T-cell (primary cell): ENCODE measurements at regions not wholly inside any gene's neighbourhood (a gene's known extent, or its start where the extent isn't known, plus 50 kb on each side); places are given as distances from the start of the nearest gene placed in this dataset.
"Not testable (repeated sequence)": the region's sequence is repeated elsewhere in the genome, so short reads cannot be mapped to it uniquely, and the experiment has no call there.

ENCODE experiments used
- ATAC-seq, 4 experiments: fragments of 200-7000 bp in 3 of 4; fragments of 150-1000 bp in 1 of 4; cut with Tn5 transposase; replicated peaks in 1 of 4; 1 replicate in 3 of 4; 2 replicates in 1 of 4; pipeline ENCODE4 v1.10.0; 2021; ENCODE audit warnings: moderate library complexity in 3 of 4, mild to moderate bottlenecking in 2 of 4, moderate number of reproducible peaks in 1 of 4
- CTCF ChIA-PET, 2 donors: fragments of 300-600 bp; sonication (Branson Sonifier 250); formaldehyde crosslinking; loops; one replicate each; lab custom pipeline; 2022; ENCODE audit warnings: antibody characterized with exemption in 2 of 2; lab: Charles Lee
- POLR2A ChIA-PET, 2 donors: fragments of 300-600 bp; sonication (Branson Sonifier 250); formaldehyde crosslinking; loops; one replicate each; lab custom pipeline; 2022; ENCODE audit warnings: antibody characterized with exemption in 2 of 2; lab: Charles Lee
- DNase-seq, 35 experiments: peaks; one replicate each; pipeline versions ENCODE4 v3.0.0 to v3.0.0-alpha.2; 2013 to 2023
- H3K27ac ChIP-seq: one replicate; pipeline ENCODE4 v1.5.1; 2013; ENCODE audit warnings: low read length
- H3K27me3 ChIP-seq, 2 experiments: replicated peaks in 1 of 2; 1 replicate in 1 of 2; 2 replicates in 1 of 2; pipeline versions ENCODE4 v1.6.1 to v1.7.0; 2013; ENCODE audit warnings: low read length in 1 of 2, mixed read lengths in 1 of 2; ENCODE audit not compliant: control insufficient read depth in 2 of 2, insufficient read depth in 2 of 2; ENCODE audit errors: extremely low read depth in 1 of 2
- H3K36me3 ChIP-seq, 2 donors: 1 replicate in 1 of 2; 2 replicates in 1 of 2; pipeline versions ENCODE4 v1.6.1 to v1.7.0; 2013; ENCODE audit warnings: low read length in 1 of 2; ENCODE audit not compliant: control insufficient read depth in 2 of 2, insufficient read depth in 1 of 2; ENCODE audit errors: extremely low read depth in 1 of 2
- H3K4me1 ChIP-seq, 2 experiments: 1 replicate in 1 of 2; 2 replicates in 1 of 2; pipeline versions ENCODE4 v1.6.1 to v1.7.0; 2013; ENCODE audit warnings: low read length in 2 of 2, mixed read lengths in 1 of 2; ENCODE audit not compliant: insufficient read depth in 2 of 2, control insufficient read depth in 1 of 2; ENCODE audit errors: extremely low read depth in 1 of 2
- H3K4me3 ChIP-seq, 2 donors: 1 replicate in 1 of 2; 2 replicates in 1 of 2; pipeline versions ENCODE4 v1.5.1 to v1.7.0; 2013; ENCODE audit warnings: mild to moderate bottlenecking in 2 of 2, low read length in 1 of 2, moderate library complexity in 1 of 2; ENCODE audit not compliant: control insufficient read depth in 1 of 2; ENCODE audit errors: extremely low read depth in 1 of 2
- H3K9me3 ChIP-seq: 2 replicates; pipeline ENCODE4 v1.7.0; 2013
- H3K27ac Mint-ChIP-seq, 2 donors: one replicate each; pipeline ENCODE4 v1.8.0; 2020 to 2021; ENCODE audit warnings: mild to moderate bottlenecking in 2 of 2, mixed read lengths in 2 of 2
- H3K27me3 Mint-ChIP-seq, 2 donors: one replicate each; pipeline ENCODE4 v1.8.0; 2021 to 2022; ENCODE audit warnings: mixed read lengths in 2 of 2
- H3K36me3 Mint-ChIP-seq: one replicate; pipeline ENCODE4 v1.8.0; 2021; ENCODE audit warnings: mixed read lengths
- H3K4me1 Mint-ChIP-seq, 3 donors: one replicate each; pipeline ENCODE4 v1.8.0; 2020 to 2022; ENCODE audit warnings: mixed read lengths in 3 of 3, mild to moderate bottlenecking in 1 of 3
- H3K4me3 Mint-ChIP-seq, 3 donors: one replicate each; pipeline ENCODE4 v1.8.0; 2020 to 2022; ENCODE audit warnings: mild to moderate bottlenecking in 3 of 3, mixed read lengths in 3 of 3, moderate library complexity in 3 of 3
- H3K9me3 Mint-ChIP-seq, 3 donors: one replicate each; pipeline ENCODE4 v1.8.0; 2020 to 2022; ENCODE audit warnings: mixed read lengths in 3 of 3
- WGBS: methylation state at CpG from one replicate; pipeline ENCODE4 v1.1.5; 2013; ENCODE audit warnings: missing lambda C conversion rate; ENCODE audit not compliant: insufficient coverage; 5-methylcytosine and 5-hydroxymethylcytosine counted together

GRCh38 chr14:23735394-23735793 is 99.2 kb downstream of the DHRS2 start:
- no peaks in the 10 kb centered on the region for H3K36me3 ChIP-seq
- Mint-ChIP-seq H3K4me3 (no peak overlapping the region), H3K27me3 (peaks cover 4 to 21% of the 10 kb centered on the region in 2 donors), H3K9me3 (peaks cover 6 to 17% (median 12%) of the 10 kb centered on the region in 3 donors), H3K36me3 (peaks cover 2% of the 10 kb centered on the region), H3K4me1 (no peaks in the 10 kb centered on the region), H3K27ac (no peak overlapping the region)
- CTCF ChIA-PET = no interaction called here
- no peak overlapping the region for H3K4me3 ChIP-seq
- H3K27ac ChIP-seq = no peak overlapping the region
- no peaks in the 10 kb centered on the region for H3K4me1 ChIP-seq
- POLR2A ChIA-PET = no interaction called here
- ATAC-seq = no peak
- no peak for DNase-seq
- no peaks in the 10 kb centered on the region for H3K9me3 ChIP-seq
- peaks cover 0 to 3% of the 10 kb centered on the region in 2 experiments for H3K27me3 ChIP-seq

- H3K27me3 ChIP-seq, H3K9me3 ChIP-seq, POLR2A ChIA-PET, DNase-seq, H3K27ac Mint-ChIP-seq, H3K36me3 Mint-ChIP-seq, H3K27ac ChIP-seq, ATAC-seq, H3K4me3 ChIP-seq, CTCF ChIA-PET, H3K4me1 Mint-ChIP-seq, H3K4me3 Mint-ChIP-seq, H3K4me1 ChIP-seq, H3K36me3 ChIP-seq: not testable (repeated sequence)
- peaks cover 34 to 36% of the 10 kb centered on the region in 2 donors for H3K27me3 Mint-ChIP-seq
- 51% methylated on average over 5 of the region's 6 CpGs for WGBS
- H3K9me3 Mint-ChIP-seq = peaks cover 10 to 11% (median 11%) of the 10 kb centered on the region in 3 donors
These were observed 108.2 kb downstream of the DHRS2 start for GRCh38 chr14:23744368-23744767.

- ChIA-PET CTCF (no interaction called here), POLR2A (no interaction called here)
- H3K4me1 Mint-ChIP-seq = peaks cover 0 to 2% (median 0%) of the 10 kb centered on the region in 3 donors
- no peak overlapping the region for H3K27ac Mint-ChIP-seq
- H3K4me3 Mint-ChIP-seq = no peak overlapping the region
- no peaks in the 10 kb centered on the region for H3K9me3 ChIP-seq
- H3K27me3 ChIP-seq = no peaks in the 10 kb centered on the region
- no peaks in the 10 kb centered on the region for H3K36me3 ChIP-seq
- H3K36me3 Mint-ChIP-seq = no peaks in the 10 kb centered on the region
- H3K27ac ChIP-seq = no peak overlapping the region
- 94% methylated on average over 2 of the region's 4 CpGs for WGBS
- no peaks in the 10 kb centered on the region for H3K4me1 ChIP-seq
- H3K9me3 Mint-ChIP-seq = no peaks in the 10 kb centered on the region
- no peak for DNase-seq
- no peak overlapping the region for H3K4me3 ChIP-seq
- ATAC-seq = no peak
- peaks cover 30 to 32% of the 10 kb centered on the region in 2 donors for H3K27me3 Mint-ChIP-seq
These were observed 114.2 kb downstream of the DHRS2 start for GRCh38 chr14:23750357-23750756.

- ChIA-PET CTCF (no interaction called here), POLR2A (no interaction called here)
- Histone ChIP-seq H3K9me3 (no peaks in the 10 kb centered on the region), H3K27me3 (peaks cover 0 to 4% of the 10 kb centered on the region in 2 experiments), H3K36me3 (no peaks in the 10 kb centered on the region), H3K27ac (no peak overlapping the region), H3K4me3 (no peak overlapping the region), H3K4me1 (no peaks in the 10 kb centered on the region)
- ATAC-seq (no peak), DNase-seq (no peak)
- H3K36me3 Mint-ChIP-seq = no peaks in the 10 kb centered on the region
- H3K4me1 Mint-ChIP-seq = no peaks in the 10 kb centered on the region
- no peak overlapping the region for H3K27ac Mint-ChIP-seq
- no peak overlapping the region for H3K4me3 Mint-ChIP-seq
- peaks cover 29% of the 10 kb centered on the region in 2 donors for H3K27me3 Mint-ChIP-seq
- no CpG with 5 or more reads among the region's 2 CpGs for WGBS
- no peaks in the 10 kb centered on the region for H3K9me3 Mint-ChIP-seq
These were observed 115.5 kb downstream of the DHRS2 start for GRCh38 chr14:23751616-23752015.

- CTCF ChIA-PET = no interaction called here
- WGBS = no CpG with 5 or more reads among the region's 1 CpG
These were observed 127.2 kb downstream of the DHRS2 start for GRCh38 chr14:23763394-23763793.

GRCh38 chr14:23766737-23767401 is 130.7 kb downstream of the DHRS2 start:
- ChIA-PET POLR2A (no interaction called here), CTCF (interaction anchor here in 1 of 2 donors (0.6 kb wide), 1 partner anchor 89 kb away, joined by 3 read pairs; no protein-coding TSS in a partner anchor)
- Histone ChIP-seq H3K27me3 (peaks cover 0 to under 1% of the 10 kb centered on the region in 2 experiments), H3K27ac (no peak overlapping the region), H3K9me3 (no peaks in the 10 kb centered on the region), H3K36me3 (no peaks in the 10 kb centered on the region), H3K4me1 (no peaks in the 10 kb centered on the region), H3K4me3 (no peak overlapping the region)
- DNase-seq (no peak), ATAC-seq (no peak)
- Mint-ChIP-seq H3K4me1 (no peaks in the 10 kb centered on the region), H3K4me3 (no peak overlapping the region), H3K9me3 (no peaks in the 10 kb centered on the region), H3K27ac (no peak overlapping the region), H3K36me3 (no peaks in the 10 kb centered on the region), H3K27me3 (peaks cover 16 to 20% of the 10 kb centered on the region in 2 donors)
- WGBS = no CpG with 5 or more reads among the region's 1 CpG

More at GRCh38 chr14:23763394-23763793, 127.2 kb downstream of the DHRS2 start:
- no peaks in the 10 kb centered on the region for H3K4me1 ChIP-seq
- DNase-seq = no peak
- Mint-ChIP-seq H3K27ac (no peak overlapping the region), H3K27me3 (peaks cover 26 to 31% of the 10 kb centered on the region in 2 donors), H3K4me3 (no peak overlapping the region), H3K9me3 (peaks cover 0 to 7% (median 0%) of the 10 kb centered on the region in 3 donors), H3K36me3 (no peaks in the 10 kb centered on the region), H3K4me1 (no peaks in the 10 kb centered on the region)
- H3K27me3 ChIP-seq = no peaks in the 10 kb centered on the region
- H3K4me3 ChIP-seq = no peak overlapping the region
- H3K9me3 ChIP-seq = no peaks in the 10 kb centered on the region
- no peak overlapping the region for H3K27ac ChIP-seq
- POLR2A ChIA-PET = interaction anchor here in 1 of 2 donors (0.6 kb wide), 1 partner anchor 59 kb away, joined by 3 read pairs; no protein-coding TSS in a partner anchor
- no peaks in the 10 kb centered on the region for H3K36me3 ChIP-seq
- no peak for ATAC-seq
